ENCODE measurements at regions not wholly inside any gene's neighbourhood (a gene's known extent, or its start where the extent isn't known, plus 50 kb on each side); places are given as distances from the start of the nearest gene placed in this dataset.

GRCh38 chr1:101316256-101316655 is 79.4 kb downstream of the S1PR1 start:
- TF ChIP-seq CTCF (IDR thresholded peaks at IDR 0.05; ENCODE audit: poor library complexity) (no peak), EZH2phosphoT487 (IDR thresholded peaks at IDR 0.05; ENCODE audit: low read depth, severe bottlenecking, unreplicated experiment) (no peak), EZH2 (IDR thresholded peaks at IDR 0.05; ENCODE audit: borderline replicate concordance) (no peak)
